ENCODE measurements at regions not wholly inside any gene's neighbourhood (a gene's known extent, or its start where the extent isn't known, plus 50 kb on each side); places are given as distances from the start of the nearest gene placed in this dataset.

DNA sequence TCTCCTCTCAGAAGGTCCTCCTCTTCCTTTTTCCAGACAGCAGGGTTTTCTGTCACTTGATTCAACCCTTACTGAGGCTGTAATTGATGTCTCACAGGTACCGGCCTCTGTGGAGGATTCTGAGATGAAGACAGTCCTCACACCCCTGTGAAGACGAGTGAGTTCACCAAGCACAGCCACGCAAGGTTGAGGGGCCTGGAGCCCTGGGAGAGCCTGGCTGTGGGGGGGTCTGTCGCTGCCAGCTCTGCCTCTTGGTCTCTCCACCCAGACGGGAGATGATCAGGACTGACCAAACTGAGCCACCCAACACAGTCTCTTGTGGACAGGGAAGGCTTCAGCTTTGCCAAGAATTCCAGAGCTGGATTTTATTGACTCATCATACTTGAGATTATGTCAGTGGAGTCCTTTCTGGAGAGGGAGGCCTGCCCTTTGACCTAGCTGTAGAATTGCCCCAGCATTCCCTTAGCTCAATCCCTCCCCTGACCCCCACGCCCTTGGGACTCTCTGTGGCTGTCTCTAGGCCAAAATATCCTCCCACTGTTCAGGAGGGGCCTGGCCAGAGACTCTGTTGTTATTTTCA, 51.1 kb upstream of the CRHR1 start:
- TF ChIP-seq, protein P1, sequence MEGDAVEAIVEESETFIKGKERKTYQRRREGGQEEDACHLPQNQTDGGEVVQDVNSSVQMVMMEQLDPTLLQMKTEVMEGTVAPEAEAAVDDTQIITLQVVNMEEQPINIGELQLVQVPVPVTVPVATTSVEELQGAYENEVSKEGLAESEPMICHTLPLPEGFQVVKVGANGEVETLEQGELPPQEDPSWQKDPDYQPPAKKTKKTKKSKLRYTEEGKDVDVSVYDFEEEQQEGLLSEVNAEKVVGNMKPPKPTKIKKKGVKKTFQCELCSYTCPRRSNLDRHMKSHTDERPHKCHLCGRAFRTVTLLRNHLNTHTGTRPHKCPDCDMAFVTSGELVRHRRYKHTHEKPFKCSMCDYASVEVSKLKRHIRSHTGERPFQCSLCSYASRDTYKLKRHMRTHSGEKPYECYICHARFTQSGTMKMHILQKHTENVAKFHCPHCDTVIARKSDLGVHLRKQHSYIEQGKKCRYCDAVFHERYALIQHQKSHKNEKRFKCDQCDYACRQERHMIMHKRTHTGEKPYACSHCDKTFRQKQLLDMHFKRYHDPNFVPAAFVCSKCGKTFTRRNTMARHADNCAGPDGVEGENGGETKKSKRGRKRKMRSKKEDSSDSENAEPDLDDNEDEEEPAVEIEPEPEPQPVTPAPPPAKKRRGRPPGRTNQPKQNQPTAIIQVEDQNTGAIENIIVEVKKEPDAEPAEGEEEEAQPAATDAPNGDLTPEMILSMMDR (IDR thresholded peaks at IDR 0.05; ENCODE audit: unreplicated experiment in 3 of 3), result no peak
- Mint-ChIP-seq H3K36me3 (ENCODE audit: low read depth) (no peaks in the 10 kb centered on the region), H3K9me3 (peaks cover 17% of the 10 kb centered on the region), H3K27me3 (ENCODE audit: low read depth) (peaks cover 10% of the 10 kb centered on the region), H3K27ac (no peak overlapping the region), H3K4me3 (no peak overlapping the region), H3K4me1 (peaks cover 5% of the 10 kb centered on the region)

DNA sequence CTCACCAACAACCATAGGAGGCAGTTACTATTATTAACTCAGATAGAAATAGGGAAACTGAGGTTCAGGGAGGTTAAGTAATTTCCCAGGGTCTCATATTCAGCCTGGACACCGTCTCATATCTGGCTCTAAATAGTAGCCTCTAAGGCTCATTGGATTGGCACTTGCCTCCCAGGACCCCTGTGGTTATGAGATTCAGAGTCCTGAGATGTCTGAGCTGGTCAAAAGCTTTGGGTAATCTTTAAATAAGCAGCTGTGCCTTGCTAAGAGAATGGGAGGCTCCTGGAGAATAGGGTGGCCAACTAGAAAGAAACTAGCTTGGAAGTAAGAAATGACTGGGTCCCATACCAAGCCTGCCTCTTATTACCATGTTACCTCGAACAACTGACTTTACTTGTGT, 50.3 kb upstream of the CRHR1 start:
- Mint-ChIP-seq H3K27ac (no peak overlapping the region), H3K36me3 (ENCODE audit: low read depth) (no peaks in the 10 kb centered on the region), H3K27me3 (ENCODE audit: low read depth) (peaks cover 7% of the 10 kb centered on the region), H3K9me3 (peaks cover 17% of the 10 kb centered on the region), H3K4me3 (no peak overlapping the region), H3K4me1 (peaks cover 5% of the 10 kb centered on the region)
- TF ChIP-seq, protein P1 (IDR thresholded peaks at IDR 0.05; ENCODE audit: unreplicated experiment in 3 of 3), result no peak
